Transverse colon (tissue), 4 donors: ENCODE measurements at regions not wholly inside any gene's neighbourhood (a gene's known extent, or its start where the extent isn't known, plus 50 kb on each side); places are given as distances from the start of the nearest gene placed in this dataset.

Source experiments
- CTCF ChIP-seq, 5 experiments: fragments of 200-600 bp in 3 of 5; fragments of 450-650 bp in 2 of 5; sonication (generic) in 3 of 5; IDR thresholded peaks; 1 replicate in 2 of 5; 2 replicates in 3 of 5; pipeline ENCODE4 v1.5.1; 2016 to 2017; ENCODE audit warnings: antibody characterized with exemption in 5 of 5, inconsistent platforms in 3 of 5, mild to moderate bottlenecking in 2 of 5, moderate library complexity in 1 of 5
- POLR2A ChIP-seq: fragments of 450-650 bp; IDR thresholded peaks from one replicate; pipeline ENCODE4 v1.6.1; 2016; ENCODE audit warnings: antibody characterized with exemption, mild to moderate bottlenecking, moderate library complexity
- POLR2AphosphoS5 ChIP-seq, 3 donors: sonication (generic); formaldehyde crosslinking; IDR thresholded peaks; one replicate each; pipeline ENCODE4 v1.6.1; 2016; ENCODE audit warnings: antibody characterized with exemption in 3 of 3

GRCh38 chr1:189217646-189218045 lies 1260.0 kb downstream of the BRINP3 start:
- no peak for TF ChIP-seq CTCF (IDR thresholded peaks at IDR 0.05)
- TF ChIP-seq POLR2A: no peak
- no peak for TF ChIP-seq POLR2AphosphoS5 (IDR thresholded peaks at IDR 0.05)
